ENCODE measurements at regions not wholly inside any gene's neighbourhood (a gene's known extent, or its start where the extent isn't known, plus 50 kb on each side); places are given as distances from the start of the nearest gene placed in this dataset.

- no peak for TF ChIP-seq CTCF (IDR thresholded peaks at IDR 0.05; ENCODE audit: insufficient read depth, low read length, missing control alignments)
- POLR2A ChIA-PET: no interaction called here
- no peak for DNase-seq (ENCODE audit: low read depth, low spot score)
- CTCF ChIA-PET: no interaction called here
- H3K4me3 ChIP-seq (ENCODE audit: low read depth, low read length): no peak overlapping the region
Observed at GRCh38 chr16:6193718-6194117, 1096.1 kb upstream of the EEF2KMT start.

- CTCF ChIA-PET: no interaction called here
- no peak for DNase-seq (ENCODE audit: low read depth, low spot score)
- POLR2A ChIA-PET: no interaction called here
- no peak overlapping the region for H3K4me3 ChIP-seq (ENCODE audit: low read depth, low read length)
- no peak for TF ChIP-seq CTCF (IDR thresholded peaks at IDR 0.05; ENCODE audit: insufficient read depth, low read length, missing control alignments)
Observed at GRCh38 chr16:6192984-6193383, 1095.4 kb upstream of the EEF2KMT start.

GRCh38 chr16:6192532-6192931 is 1094.9 kb upstream of the EEF2KMT start:
- POLR2A ChIA-PET: no interaction called here
- TF ChIP-seq CTCF (IDR thresholded peaks at IDR 0.05; ENCODE audit: insufficient read depth, low read length, missing control alignments): no peak
- CTCF ChIA-PET: no interaction called here
- H3K4me3 ChIP-seq (ENCODE audit: low read depth, low read length): no peak overlapping the region
- DNase-seq (ENCODE audit: low read depth, low spot score): no peak

GRCh38 chr16:6190776-6191175 is 1093.2 kb upstream of the EEF2KMT start:
- ChIA-PET CTCF (no interaction called here), POLR2A (no interaction called here)
- TF ChIP-seq CTCF (IDR thresholded peaks at IDR 0.05; ENCODE audit: insufficient read depth, low read length, missing control alignments): no peak
- DNase-seq (ENCODE audit: low read depth, low spot score): no peak
- no peak overlapping the region for H3K4me3 ChIP-seq (ENCODE audit: low read depth, low read length)

- ChIA-PET CTCF (no interaction called here), POLR2A (no interaction called here)
- DNase-seq (ENCODE audit: low read depth, low spot score): no peak
- H3K4me3 ChIP-seq (ENCODE audit: low read depth, low read length): no peak overlapping the region
- no peak for TF ChIP-seq CTCF (IDR thresholded peaks at IDR 0.05; ENCODE audit: insufficient read depth, low read length, missing control alignments)
Observed at GRCh38 chr16:6189216-6189615, 1091.6 kb upstream of the EEF2KMT start.

GRCh38 chr16:6177616-6178180 is 1080.1 kb upstream of the EEF2KMT start:
- no peak overlapping the region for H3K4me3 ChIP-seq (ENCODE audit: low read depth, low read length)
- no peak for TF ChIP-seq CTCF (IDR thresholded peaks at IDR 0.05; ENCODE audit: insufficient read depth, low read length, missing control alignments)
- no peak for DNase-seq (ENCODE audit: low read depth, low spot score)
- ChIA-PET POLR2A (no interaction called here), CTCF (no interaction called here)

All from AG04449 (cell line).